PC-3 (cell line): ENCODE measurements at regions not wholly inside any gene's neighbourhood (a gene's known extent, or its start where the extent isn't known, plus 50 kb on each side); places are given as distances from the start of the nearest gene placed in this dataset.
"Not testable (repeated sequence)": the region's sequence is repeated elsewhere in the genome, so short reads cannot be mapped to it uniquely, and the experiment has no call there.

Experiments used
- ATAC-seq: fragments of 200-7000 bp; cut with Tn5 transposase; 2 replicates; pipeline ENCODE4 v1.9.1; 2020; ENCODE audit warnings: mild to moderate bottlenecking, moderate library complexity
- BruUV-seq: library from RNA; stranded (reverse); fragments of 400-500 nt; replicated peaks from 2 replicates; lab custom pipeline; 2021; lab: Mats Ljungman, UMichigan
- CTCF ChIA-PET: fragments of 300-600 bp; sonication (Branson Sonifier 250); formaldehyde crosslinking; loops from one replicate; lab custom pipeline; 2022; ENCODE audit warnings: antibody characterized with exemption; lab: Charles Lee
- POLR2A ChIA-PET: fragments of 300-600 bp; sonication (Branson Sonifier 250); formaldehyde crosslinking; loops from one replicate; lab custom pipeline; 2022; ENCODE audit warnings: antibody characterized with exemption; ENCODE audit not compliant: unreplicated experiment; lab: Charles Lee
- DNase-seq: peaks from one replicate; pipeline ENCODE4 v3.0.0-alpha.2; 2015
- H2AFZ ChIP-seq: fragments of 300-600 bp; sonication (generic); 2 replicates; pipeline ENCODE4 v1.6.0; 2016; ENCODE audit warnings: antibody characterized with exemption, low read length
- H3F3A ChIP-seq: fragments of 300-600 bp; sonication (generic); one replicate; pipeline ENCODE4 v1.6.0; 2017; ENCODE audit warnings: antibody characterized with exemption, low read length, control low read depth, mild to moderate bottlenecking; ENCODE audit not compliant: unreplicated experiment
- H3K27ac ChIP-seq: fragments of 300-600 bp; sonication (generic); 2 replicates; pipeline ENCODE4 v1.5.1; 2016; ENCODE audit warnings: mild to moderate bottlenecking, low read length
- H3K27me3 ChIP-seq: fragments of 300-600 bp; sonication (generic); 2 replicates; pipeline ENCODE4 v1.6.1; 2016; ENCODE audit warnings: low read length, mixed read lengths
- H3K36me3 ChIP-seq: fragments of 300-600 bp; sonication (generic); 2 replicates; pipeline ENCODE4 v1.6.1; 2016; ENCODE audit warnings: low read depth, mixed run types, low read length, mixed read lengths
- H3K4me1 ChIP-seq: fragments of 300-600 bp; sonication (generic); 2 replicates; pipeline ENCODE4 v1.5.1; 2016; ENCODE audit warnings: low read length; ENCODE audit not compliant: insufficient read depth
- H3K4me2 ChIP-seq: fragments of 300-600 bp; sonication (generic); 2 replicates; pipeline ENCODE4 v1.6.0; 2016; ENCODE audit warnings: low read length
- H3K4me3 ChIP-seq: fragments of 300-600 bp; sonication (generic); 2 replicates; pipeline ENCODE4 v1.5.1; 2016; ENCODE audit warnings: mild to moderate bottlenecking, low read length, mixed read lengths
- H3K79me2 ChIP-seq: fragments of 300-600 bp; sonication (generic); 2 replicates; pipeline ENCODE4 v1.6.1; 2017; ENCODE audit warnings: low read length, mixed read lengths
- H3K9ac ChIP-seq: fragments of 300-600 bp; sonication (generic); 2 replicates; pipeline ENCODE4 v1.6.0; 2016; ENCODE audit warnings: mild to moderate bottlenecking, low read length
- H3K9me2 ChIP-seq: fragments of 300-600 bp; sonication (generic); replicated peaks from 2 replicates; pipeline ENCODE4 v1.6.1; 2016; ENCODE audit warnings: mixed run types, low read length, mixed read lengths
- H3K9me3 ChIP-seq: fragments of 300-600 bp; sonication (generic); 2 replicates; pipeline ENCODE4 v1.6.1; 2016; ENCODE audit warnings: low read length, mixed read lengths
- H4K20me1 ChIP-seq: fragments of 300-600 bp; sonication (generic); 2 replicates; pipeline ENCODE4 v1.6.1; 2016; ENCODE audit warnings: low read length, mixed read lengths
- intact Hi-C: fragments of 100-400 bp; cut with micrococcal nuclease; formaldehyde crosslinking; loops from 2 replicates; pipeline ENCODE4 v1.9.0; 2023

DNA sequence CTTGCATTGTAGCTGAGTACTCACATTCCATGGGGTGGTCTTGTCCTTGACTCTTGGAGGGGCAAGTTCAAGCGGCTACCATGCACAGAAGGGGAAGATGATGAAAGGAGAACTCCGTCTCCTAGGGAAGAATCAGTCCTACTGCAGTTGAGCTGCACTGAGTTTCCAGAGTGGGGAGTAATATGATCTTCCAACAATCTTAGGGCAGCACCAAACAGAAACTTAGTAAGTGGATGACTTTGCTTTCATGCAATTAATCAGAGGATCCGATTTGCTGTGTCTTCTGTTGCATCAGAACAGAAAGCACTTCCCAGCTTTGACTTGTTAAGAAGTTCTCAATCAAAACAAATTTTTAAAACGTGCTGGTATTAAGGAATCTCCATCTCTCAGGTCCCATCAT, 2727.6 kb upstream of the TPTE start:
- H4K20me1 ChIP-seq, H3K79me2 ChIP-seq, H3K4me1 ChIP-seq, H3K27me3 ChIP-seq, H3K9me2 ChIP-seq, H3K9ac ChIP-seq, H3K27ac ChIP-seq, intact Hi-C loops, H3K4me2 ChIP-seq, POLR2A ChIA-PET, CTCF ChIA-PET, H3F3A ChIP-seq, H3K9me3 ChIP-seq, H2AFZ ChIP-seq, H3K36me3 ChIP-seq, BruUV-seq, DNase-seq, ATAC-seq, H3K4me3 ChIP-seq: not testable (repeated sequence)

DNA sequence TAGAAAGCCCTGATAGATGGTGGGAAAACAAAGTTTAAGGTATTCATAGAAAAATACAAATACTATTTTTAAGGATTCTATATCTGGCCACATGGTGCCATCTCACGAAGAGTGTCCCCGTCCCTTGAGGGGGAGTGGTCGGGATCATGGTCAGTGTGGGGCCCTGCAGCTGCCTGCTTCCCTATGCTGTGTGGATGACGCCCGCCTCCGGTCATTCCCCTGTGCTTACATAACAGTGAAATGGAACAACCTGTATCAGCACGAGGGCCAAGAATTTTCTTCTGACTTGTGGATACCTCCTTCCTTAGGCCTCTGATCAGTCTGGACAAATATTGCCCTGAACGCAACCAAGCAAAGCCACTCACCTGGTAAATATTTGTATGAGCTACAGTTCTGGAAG, 2724.1 kb upstream of the TPTE start:
- H3K9ac ChIP-seq, H2AFZ ChIP-seq, ATAC-seq, H3K4me1 ChIP-seq, BruUV-seq, H3K79me2 ChIP-seq, H3K4me3 ChIP-seq, H3K36me3 ChIP-seq, CTCF ChIA-PET, H3F3A ChIP-seq, H3K9me2 ChIP-seq, H3K9me3 ChIP-seq, intact Hi-C loops, H3K27ac ChIP-seq, H3K27me3 ChIP-seq, H4K20me1 ChIP-seq, H3K4me2 ChIP-seq, DNase-seq, POLR2A ChIA-PET: not testable (repeated sequence)

DNA sequence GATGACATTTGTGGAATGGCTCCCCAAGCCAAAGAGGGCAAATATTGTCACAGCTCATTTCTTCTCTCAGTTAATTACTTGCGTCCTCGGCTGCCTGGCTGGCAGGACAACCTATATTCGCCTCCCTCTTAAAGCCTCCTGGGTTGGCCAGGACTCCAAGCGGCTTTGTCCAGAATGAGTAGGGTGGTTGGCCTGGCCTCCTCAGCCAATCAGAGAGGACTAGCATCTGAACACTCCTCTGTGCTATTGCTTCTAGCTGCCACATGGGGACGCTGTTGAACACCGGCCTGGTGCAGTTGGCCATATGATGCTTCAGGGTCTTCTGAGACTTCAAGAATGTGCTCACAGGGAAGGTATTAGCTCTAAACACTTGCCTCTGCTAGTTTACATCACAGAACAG, 2722.9 kb upstream of the TPTE start:
- intact Hi-C loops, H3K4me1 ChIP-seq, BruUV-seq, H3F3A ChIP-seq, H3K9ac ChIP-seq, H3K4me3 ChIP-seq, H3K36me3 ChIP-seq, POLR2A ChIA-PET, H3K79me2 ChIP-seq, H2AFZ ChIP-seq, H3K9me2 ChIP-seq, CTCF ChIA-PET, DNase-seq, ATAC-seq, H4K20me1 ChIP-seq, H3K4me2 ChIP-seq, H3K27me3 ChIP-seq, H3K9me3 ChIP-seq, H3K27ac ChIP-seq: not testable (repeated sequence)

DNA sequence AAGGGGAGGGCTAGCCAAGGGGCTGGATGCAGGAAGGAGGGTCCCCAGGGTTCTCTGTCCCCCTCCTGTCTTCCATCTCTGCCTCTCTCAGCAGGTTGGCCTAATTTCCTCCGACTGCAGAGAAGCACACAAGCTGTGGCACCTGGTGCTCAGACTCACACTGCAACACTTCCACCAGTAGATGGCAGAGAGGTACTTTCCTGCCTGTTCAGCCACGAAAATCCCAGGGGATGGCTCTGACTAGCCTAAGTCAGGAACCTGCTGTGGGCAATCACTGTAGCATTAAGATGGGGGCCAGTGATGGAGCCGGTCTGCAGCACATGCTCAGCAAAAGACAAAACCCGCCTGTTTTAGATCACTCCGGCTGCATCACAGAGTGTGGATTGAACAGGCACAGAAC, 2721.7 kb upstream of the TPTE start:
- DNase-seq, H3K9me2 ChIP-seq, H3K4me3 ChIP-seq, H3K27ac ChIP-seq, H2AFZ ChIP-seq, CTCF ChIA-PET, H3F3A ChIP-seq, H3K79me2 ChIP-seq, H3K4me2 ChIP-seq, BruUV-seq, H3K9ac ChIP-seq, intact Hi-C loops, H3K36me3 ChIP-seq, POLR2A ChIA-PET, H3K9me3 ChIP-seq, H4K20me1 ChIP-seq, H3K4me1 ChIP-seq, H3K27me3 ChIP-seq: not testable (repeated sequence)
- peak; percentile 95 for ATAC-seq

DNA sequence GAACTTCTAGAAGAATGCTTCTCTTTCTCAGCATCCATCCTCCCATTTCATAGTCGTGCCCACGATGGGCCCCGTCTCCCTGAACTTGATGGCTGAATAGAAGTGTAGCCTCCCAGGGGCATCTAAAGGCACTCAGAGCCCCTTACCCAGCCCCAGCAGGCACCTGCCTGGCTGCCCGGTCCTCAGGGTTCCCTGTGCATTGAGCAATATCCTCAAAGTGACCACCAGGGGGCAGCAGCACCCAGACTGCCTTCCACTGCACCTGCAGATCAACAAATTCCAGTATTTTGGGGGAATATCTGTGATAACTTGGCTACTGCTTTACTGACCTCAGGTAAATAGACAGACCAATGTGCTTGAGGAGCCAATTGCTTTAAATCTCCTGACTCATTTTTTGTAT, 2707.9 kb upstream of the TPTE start:
- BruUV-seq, intact Hi-C loops, H3K9ac ChIP-seq, H3K4me3 ChIP-seq, H3K9me2 ChIP-seq, H3K27me3 ChIP-seq, H3F3A ChIP-seq, H3K79me2 ChIP-seq, DNase-seq, H3K36me3 ChIP-seq, H3K4me1 ChIP-seq, POLR2A ChIA-PET, H4K20me1 ChIP-seq, CTCF ChIA-PET, H3K4me2 ChIP-seq, H2AFZ ChIP-seq, H3K9me3 ChIP-seq, H3K27ac ChIP-seq: not testable (repeated sequence)
- ATAC-seq, result peak; percentile 78

DNA sequence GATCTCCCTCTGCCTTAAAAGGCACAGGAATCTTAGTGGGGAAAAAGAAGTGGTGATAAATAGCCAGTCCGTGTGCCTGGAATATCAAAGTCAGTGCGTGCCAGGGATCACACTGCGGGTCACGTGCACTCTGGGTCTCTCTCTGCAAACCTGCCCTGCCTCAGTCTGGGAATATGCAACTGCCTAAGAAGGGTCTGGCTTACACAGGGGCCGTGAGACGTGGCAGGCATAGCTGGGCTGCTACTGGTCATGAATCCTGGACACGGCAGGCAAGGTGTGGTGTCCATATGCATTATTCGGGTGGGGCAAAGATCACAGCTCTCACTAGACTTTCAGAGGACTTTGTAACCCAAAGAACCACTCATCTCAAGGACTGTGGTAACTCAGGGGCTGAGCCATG, 2704.4 kb upstream of the TPTE start:
- H3K79me2 ChIP-seq, H3F3A ChIP-seq, H3K27ac ChIP-seq, H3K9me2 ChIP-seq, CTCF ChIA-PET, H3K4me3 ChIP-seq, H3K4me1 ChIP-seq, H3K27me3 ChIP-seq, ATAC-seq, H3K4me2 ChIP-seq, intact Hi-C loops, H3K9ac ChIP-seq, DNase-seq, H4K20me1 ChIP-seq, POLR2A ChIA-PET, BruUV-seq, H3K36me3 ChIP-seq, H3K9me3 ChIP-seq, H2AFZ ChIP-seq: not testable (repeated sequence)

GRCh38 chr21:7819301-7819700, 2702.1 kb upstream of the TPTE start:
- H3K36me3 ChIP-seq, H3K4me2 ChIP-seq, H3K27ac ChIP-seq, H3K27me3 ChIP-seq, H3K9me3 ChIP-seq, BruUV-seq, H3K9ac ChIP-seq, intact Hi-C loops, H3K4me3 ChIP-seq, CTCF ChIA-PET, POLR2A ChIA-PET, H2AFZ ChIP-seq, H3F3A ChIP-seq, H3K4me1 ChIP-seq, H3K9me2 ChIP-seq, H4K20me1 ChIP-seq, DNase-seq, ATAC-seq, H3K79me2 ChIP-seq: not testable (repeated sequence)
